ENCODE measurements at regions not wholly inside any gene's neighbourhood (a gene's known extent, or its start where the extent isn't known, plus 50 kb on each side); places are given as distances from the start of the nearest gene placed in this dataset.

DNA sequence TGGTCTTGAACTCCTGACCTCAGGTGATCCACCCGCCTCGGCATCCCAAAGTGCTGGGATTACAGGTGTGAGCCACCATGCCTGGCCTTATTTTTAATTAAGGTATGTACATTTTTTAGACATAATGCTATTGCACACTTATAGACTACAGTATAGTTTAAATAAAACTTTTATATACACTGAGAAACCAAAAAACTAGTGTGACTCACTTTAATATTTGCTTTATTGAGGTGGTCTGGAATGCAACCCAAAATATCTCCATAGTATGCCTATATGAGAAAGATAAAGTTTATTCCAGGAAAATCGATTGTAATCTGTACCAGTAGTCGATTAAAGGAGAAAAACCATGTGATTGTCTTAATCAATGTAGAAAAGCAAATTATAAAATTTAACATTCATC, 85.5 kb upstream of the ERRFI1 start:
- no peak overlapping the region for H3K4me3 ChIP-seq (replicated peaks in 1 of 3; ENCODE audit: insufficient read depth in 1 of 3, low read depth in 2 of 3, low read length in 3 of 3)
- no peak overlapping the region for H2AFZ ChIP-seq (ENCODE audit: low read length)
- H3K27me3 ChIP-seq (ENCODE audit: control insufficient read depth in 1 of 2, insufficient read depth in 2 of 2, low read length in 2 of 2) = no peaks in the 10 kb centered on the region
- ATAC-seq = no peak
- no TSS peak for BruUV-seq (replicated peaks)
- no peak overlapping the region for H3K4me2 ChIP-seq (ENCODE audit: low read depth, low read length)
- no peak overlapping the region for H3K9ac ChIP-seq (ENCODE audit: insufficient read depth, low read depth, low read length)
- DNase-seq (ENCODE audit: low spot score) = no peak
- H4K20me1 ChIP-seq (ENCODE audit: insufficient read depth, low read length) = no peaks in the 10 kb centered on the region
- no peak overlapping the region for H3K27ac ChIP-seq (ENCODE audit: extremely low read length, insufficient read depth, low read length)
- FAIRE-seq = no peak
- ChIA-PET POLR2A (no interaction called here), CTCF (ENCODE audit: low intra/inter-chr PET ratio, low total read pairs) (no interaction called here)
- peaks cover 43% of the 10 kb centered on the region for H3K4me1 ChIP-seq (ENCODE audit: insufficient read depth, low read length)
- TF ChIP-seq MTERF4 (CRISPR knock-in tag; IDR thresholded peaks at IDR 0.05) (no peak), ZNF543 (CRISPR knock-in tag; IDR thresholded peaks at IDR 0.05) (no peak), PCBP2 (optimal IDR thresholded peaks at IDR 0.05; ENCODE audit: low read depth, low read length, poor library complexity, severe bottlenecking) (no peak)
- TF ChIP-seq, protein P1, sequence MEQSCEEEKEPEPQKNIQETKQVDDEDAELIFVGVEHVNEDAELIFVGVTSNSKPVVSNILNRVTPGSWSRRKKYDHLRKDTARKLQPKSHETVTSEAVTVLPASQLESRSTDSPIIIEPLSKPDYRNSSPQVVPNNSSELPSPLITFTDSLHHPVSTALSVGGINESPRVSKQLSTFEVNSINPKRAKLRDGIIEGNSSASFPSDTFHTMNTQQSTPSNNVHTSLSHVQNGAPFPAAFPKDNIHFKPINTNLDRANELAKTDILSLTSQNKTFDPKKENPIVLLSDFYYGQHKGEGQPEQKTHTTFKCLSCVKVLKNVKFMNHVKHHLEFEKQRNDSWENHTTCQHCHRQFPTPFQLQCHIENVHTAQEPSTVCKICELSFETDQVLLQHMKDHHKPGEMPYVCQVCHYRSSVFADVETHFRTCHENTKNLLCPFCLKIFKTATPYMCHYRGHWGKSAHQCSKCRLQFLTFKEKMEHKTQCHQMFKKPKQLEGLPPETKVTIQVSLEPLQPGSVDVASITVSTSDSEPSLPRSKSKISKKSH (CRISPR knock-in tag; IDR thresholded peaks at IDR 0.05; ENCODE audit: borderline replicate concordance) = no peak
- H3K36me3 ChIP-seq (replicated peaks in 1 of 2; ENCODE audit: control insufficient read depth in 1 of 2, insufficient read depth in 2 of 2, low read length in 2 of 2) = no peaks in the 10 kb centered on the region
- WGBS (ENCODE audit: low lambda C conversion rate) = 95% methylated on average over 4 of the region's 4 CpGs
- in situ Hi-C loops (cut with HindIII; ENCODE audit: extremely low pct_ligation_motif_present, low pct_unique_long_range_greater_than_20kb) (no loop called here), intact Hi-C loops (cut with micrococcal nuclease; ENCODE audit: unreplicated experiment) (no loop called here)
- H3K9me3 ChIP-seq (ENCODE audit: low read length) = no peaks in the 10 kb centered on the region
- no peaks in the 10 kb centered on the region for H3K79me2 ChIP-seq (ENCODE audit: insufficient read depth, low read length)

DNA sequence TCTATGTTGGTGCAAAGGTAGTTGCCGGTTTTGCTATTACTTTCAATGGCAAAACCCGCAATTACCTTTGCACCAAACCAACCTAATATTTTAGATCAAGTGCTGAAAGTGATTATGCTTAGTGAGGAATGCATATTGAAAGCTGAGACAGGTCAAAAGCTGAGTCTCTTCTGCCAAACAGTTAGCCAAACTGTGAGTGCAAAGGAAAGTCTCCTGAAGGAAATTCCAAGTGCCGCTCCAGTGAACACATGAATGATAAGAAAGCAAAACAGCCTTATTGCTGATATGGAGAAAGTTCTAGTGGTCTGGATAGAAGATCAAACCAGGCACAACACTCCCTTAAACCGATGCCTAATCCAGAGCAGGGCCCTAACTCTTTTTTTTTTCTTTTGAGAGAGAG, 83.1 kb upstream of the ERRFI1 start:
- 97% methylated on average over 4 of the region's 4 CpGs for WGBS (ENCODE audit: low lambda C conversion rate)
- Histone ChIP-seq H3K4me1 (ENCODE audit: insufficient read depth, low read length) (peaks cover 22% of the 10 kb centered on the region), H3K27me3 (ENCODE audit: control insufficient read depth in 1 of 2, insufficient read depth in 2 of 2, low read length in 2 of 2) (no peaks in the 10 kb centered on the region), H3K9ac (ENCODE audit: insufficient read depth, low read depth, low read length) (no peak overlapping the region), H3K9me3 (ENCODE audit: low read length) (no peaks in the 10 kb centered on the region), H3K79me2 (ENCODE audit: insufficient read depth, low read length) (no peaks in the 10 kb centered on the region), H3K27ac (ENCODE audit: extremely low read length, insufficient read depth, low read length) (no peak overlapping the region), H4K20me1 (ENCODE audit: insufficient read depth, low read length) (no peaks in the 10 kb centered on the region), H3K4me3 (replicated peaks in 1 of 3; ENCODE audit: insufficient read depth in 1 of 3, low read depth in 2 of 3, low read length in 3 of 3) (no peak overlapping the region), H3K36me3 (replicated peaks in 1 of 2; ENCODE audit: control insufficient read depth in 1 of 2, insufficient read depth in 2 of 2, low read length in 2 of 2) (no peaks in the 10 kb centered on the region), H2AFZ (ENCODE audit: low read length) (no peak overlapping the region), H3K4me2 (ENCODE audit: low read depth, low read length) (no peak overlapping the region)
- BruUV-seq (replicated peaks) = no TSS peak
- in situ Hi-C loops (cut with HindIII; ENCODE audit: extremely low pct_ligation_motif_present, low pct_unique_long_range_greater_than_20kb) (no loop called here), intact Hi-C loops (cut with micrococcal nuclease; ENCODE audit: unreplicated experiment) (no loop called here)
- ATAC-seq (no peak), FAIRE-seq (no peak), DNase-seq (ENCODE audit: low spot score) (no peak)
- ChIA-PET POLR2A (no interaction called here), CTCF (ENCODE audit: low intra/inter-chr PET ratio, low total read pairs) (no interaction called here)
- no peak for TF ChIP-seq ZNF382 (CRISPR knock-in tag; IDR thresholded peaks at IDR 0.05; ENCODE audit: borderline replicate concordance)
- TF ChIP-seq AFF4 (CRISPR knock-in tag; IDR thresholded peaks at IDR 0.05) = no peak
- no peak for TF ChIP-seq KDM5B (CRISPR knock-in tag; IDR thresholded peaks at IDR 0.05; ENCODE audit: borderline replicate concordance)
- no peak for TF ChIP-seq TCF7L2 (IDR thresholded peaks at IDR 0.05; ENCODE audit: low read depth, low read length)
- no peak for TF ChIP-seq FOXC1 (CRISPR knock-in tag; IDR thresholded peaks at IDR 0.05; ENCODE audit: borderline replicate concordance)
- TF ChIP-seq, protein P2, sequence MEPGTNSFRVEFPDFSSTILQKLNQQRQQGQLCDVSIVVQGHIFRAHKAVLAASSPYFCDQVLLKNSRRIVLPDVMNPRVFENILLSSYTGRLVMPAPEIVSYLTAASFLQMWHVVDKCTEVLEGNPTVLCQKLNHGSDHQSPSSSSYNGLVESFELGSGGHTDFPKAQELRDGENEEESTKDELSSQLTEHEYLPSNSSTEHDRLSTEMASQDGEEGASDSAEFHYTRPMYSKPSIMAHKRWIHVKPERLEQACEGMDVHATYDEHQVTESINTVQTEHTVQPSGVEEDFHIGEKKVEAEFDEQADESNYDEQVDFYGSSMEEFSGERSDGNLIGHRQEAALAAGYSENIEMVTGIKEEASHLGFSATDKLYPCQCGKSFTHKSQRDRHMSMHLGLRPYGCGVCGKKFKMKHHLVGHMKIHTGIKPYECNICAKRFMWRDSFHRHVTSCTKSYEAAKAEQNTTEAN (CRISPR knock-in tag; conservative IDR thresholded peaks at IDR 0.05) = no peak
- TF ChIP-seq MED8 (CRISPR knock-in tag; IDR thresholded peaks at IDR 0.05; ENCODE audit: insufficient replicate concordance) = no peak
